ENCODE measurements at regions not wholly inside any gene's neighbourhood (a gene's known extent, or its start where the extent isn't known, plus 50 kb on each side); places are given as distances from the start of the nearest gene placed in this dataset.

DNA sequence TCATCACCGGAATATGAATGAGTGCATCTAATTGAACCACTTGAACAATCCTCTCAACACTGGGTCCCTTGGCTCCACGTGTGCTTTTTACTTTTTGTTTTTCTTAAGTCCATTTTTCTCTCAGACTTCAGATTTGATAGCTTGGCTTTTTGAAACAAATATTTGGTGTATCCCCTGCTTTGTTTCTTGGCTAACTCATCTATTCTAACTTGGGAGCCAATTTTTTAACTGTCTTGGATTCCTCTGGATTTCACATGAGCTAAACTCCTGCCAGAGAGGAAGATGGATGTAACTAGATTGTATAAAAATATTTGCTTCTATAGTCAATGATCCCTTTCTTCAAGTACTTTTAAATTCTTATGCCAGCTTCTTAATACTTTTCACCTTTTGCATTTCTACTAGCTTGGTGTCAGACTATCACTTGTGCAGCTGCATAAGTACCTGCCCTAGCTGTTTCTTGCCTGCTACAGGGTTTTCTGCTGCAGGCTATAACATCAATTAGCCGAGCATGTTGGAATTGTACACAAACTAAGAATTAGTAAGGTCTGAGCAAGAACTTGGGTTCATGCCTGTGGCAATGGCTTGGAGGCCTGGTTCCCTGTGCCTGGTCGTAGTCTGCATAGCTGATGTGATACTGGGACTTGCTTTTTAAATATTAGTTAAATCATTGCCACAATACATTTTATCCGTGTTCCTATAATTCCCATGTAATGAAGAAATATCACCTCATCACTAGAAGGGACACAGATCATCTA, 281.5 kb downstream of the EN1 start:
- TF ChIP-seq POLR2AphosphoS5 (IDR thresholded peaks at IDR 0.05) (no peak), EP300 (IDR thresholded peaks at IDR 0.05) (no peak)
- TF ChIP-seq, protein P1, sequence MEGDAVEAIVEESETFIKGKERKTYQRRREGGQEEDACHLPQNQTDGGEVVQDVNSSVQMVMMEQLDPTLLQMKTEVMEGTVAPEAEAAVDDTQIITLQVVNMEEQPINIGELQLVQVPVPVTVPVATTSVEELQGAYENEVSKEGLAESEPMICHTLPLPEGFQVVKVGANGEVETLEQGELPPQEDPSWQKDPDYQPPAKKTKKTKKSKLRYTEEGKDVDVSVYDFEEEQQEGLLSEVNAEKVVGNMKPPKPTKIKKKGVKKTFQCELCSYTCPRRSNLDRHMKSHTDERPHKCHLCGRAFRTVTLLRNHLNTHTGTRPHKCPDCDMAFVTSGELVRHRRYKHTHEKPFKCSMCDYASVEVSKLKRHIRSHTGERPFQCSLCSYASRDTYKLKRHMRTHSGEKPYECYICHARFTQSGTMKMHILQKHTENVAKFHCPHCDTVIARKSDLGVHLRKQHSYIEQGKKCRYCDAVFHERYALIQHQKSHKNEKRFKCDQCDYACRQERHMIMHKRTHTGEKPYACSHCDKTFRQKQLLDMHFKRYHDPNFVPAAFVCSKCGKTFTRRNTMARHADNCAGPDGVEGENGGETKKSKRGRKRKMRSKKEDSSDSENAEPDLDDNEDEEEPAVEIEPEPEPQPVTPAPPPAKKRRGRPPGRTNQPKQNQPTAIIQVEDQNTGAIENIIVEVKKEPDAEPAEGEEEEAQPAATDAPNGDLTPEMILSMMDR (IDR thresholded peaks at IDR 0.05), result no peak

All from esophagus muscularis mucosa (tissue), 4 donors.